SU-DHL-6 (cell line): ENCODE measurements at regions not wholly inside any gene's neighbourhood (a gene's known extent, or its start where the extent isn't known, plus 50 kb on each side); places are given as distances from the start of the nearest gene placed in this dataset.

Experiments
- H2AFZ ChIP-seq: fragments of 200-600 bp; sonication (generic); 2 replicates; pipeline ENCODE4 v1.6.1; 2014; ENCODE audit warnings: low read depth, mild to moderate bottlenecking, moderate library complexity, mixed read lengths, antibody characterized with exemption, low read length; ENCODE audit not compliant: severe bottlenecking
- H3F3A ChIP-seq: fragments of 200-600 bp; shearing (Covaris generic); 2 replicates; pipeline ENCODE4 v1.6.0; 2016; ENCODE audit warnings: antibody characterized with exemption, mild to moderate bottlenecking; ENCODE audit not compliant: insufficient read depth
- H3K27ac ChIP-seq: fragments of 200-600 bp; sonication (generic); 2 replicates; pipeline ENCODE4 v1.5.1; 2016; ENCODE audit warnings: low read depth, mild to moderate bottlenecking, low read length, moderate library complexity, mixed read lengths
- H3K27me3 ChIP-seq: fragments of 200-600 bp; sonication (generic), shearing (Covaris generic); 2 replicates; pipeline ENCODE4 v1.6.0; 2014; ENCODE audit warnings: mild to moderate bottlenecking, low read length
- H3K36me3 ChIP-seq: fragments of 200-600 bp; sonication (generic); 2 replicates; pipeline ENCODE4 v1.6.1; 2014; ENCODE audit warnings: mild to moderate bottlenecking, low read length, mixed read lengths
- H3K4me2 ChIP-seq: fragments of 300-600, 200-600 bp; shearing (Covaris generic), sonication (generic); 2 replicates; pipeline ENCODE4 v1.6.0; 2014; ENCODE audit warnings: low read length, low read depth, mild to moderate bottlenecking; ENCODE audit not compliant: poor library complexity, severe bottlenecking
- H3K4me3 ChIP-seq: fragments of 200-600 bp; sonication (generic); 2 replicates; pipeline ENCODE4 v1.5.1; 2014; ENCODE audit warnings: antibody characterized with exemption, low read length, mild to moderate bottlenecking, mixed read lengths; ENCODE audit not compliant: insufficient read depth, poor library complexity, severe bottlenecking
- H3K79me2 ChIP-seq: fragments of 200-600 bp; sonication (generic); 2 replicates; pipeline ENCODE4 v1.6.1; 2014; ENCODE audit warnings: mild to moderate bottlenecking, low read length, moderate library complexity; ENCODE audit not compliant: insufficient read depth
- H3K9ac ChIP-seq: fragments of 200-600 bp; sonication (generic); 2 replicates; pipeline ENCODE4 v1.7.0; 2014; ENCODE audit warnings: mild to moderate bottlenecking, low read length
- H3K9me2 ChIP-seq: fragments of 200-600 bp; sonication (generic); replicated peaks from 2 replicates; pipeline ENCODE4 v1.6.1; 2014; ENCODE audit warnings: low read length; ENCODE audit not compliant: insufficient read depth
- H3K9me3 ChIP-seq: fragments of 200-600 bp; sonication (generic); 2 replicates; pipeline ENCODE4 v1.6.1; 2014; ENCODE audit warnings: low read length, mixed read lengths; ENCODE audit not compliant: insufficient read depth
- H4K20me1 ChIP-seq: fragments of 200-600 bp; sonication (generic); 2 replicates; pipeline ENCODE4 v1.6.1; 2014; ENCODE audit warnings: low read depth, mild to moderate bottlenecking, antibody characterized with exemption, low read length, moderate library complexity, mixed read lengths
- CTCF ChIP-seq: fragments of 200-600 bp; sonication (generic); IDR thresholded peaks from one replicate; pipeline ENCODE4 v1.5.1; 2017; ENCODE audit warnings: antibody characterized with exemption, mild to moderate bottlenecking, low read length, moderate library complexity; ENCODE audit not compliant: insufficient read depth, poor library complexity, severe bottlenecking
- EZH2phosphoT487 ChIP-seq: fragments of 200-600 bp; sonication (generic), shearing (Covaris generic); conservative IDR thresholded peaks from 2 replicates; pipeline ENCODE4 v1.6.1; 2018; ENCODE audit warnings: mild to moderate bottlenecking, antibody characterized with exemption, low read length, moderate library complexity, mixed read lengths

- TF ChIP-seq EZH2phosphoT487 (no peak), CTCF (no peak)
- no peaks in the 10 kb centered on the region for H3K9me3 ChIP-seq
- no peaks in the 10 kb centered on the region for H3F3A ChIP-seq
- H3K4me2 ChIP-seq = no peak overlapping the region
- H3K36me3 ChIP-seq = no peaks in the 10 kb centered on the region
- H3K4me3 ChIP-seq = no peak overlapping the region
- no peaks in the 10 kb centered on the region for H4K20me1 ChIP-seq
- H2AFZ ChIP-seq = no peak overlapping the region
- H3K79me2 ChIP-seq = no peaks in the 10 kb centered on the region
- no peaks in the 10 kb centered on the region for H3K27me3 ChIP-seq
- no peaks in the 10 kb centered on the region for H3K9me2 ChIP-seq
- H3K9ac ChIP-seq = no peak overlapping the region
- H3K27ac ChIP-seq = no peak overlapping the region
Observed at GRCh38 chr10:78260680-78261079, 227.0 kb downstream of the RPS24 start.

GRCh38 chr10:78261291-78261690 lies 227.6 kb downstream of the RPS24 start:
- H3K36me3 ChIP-seq = no peaks in the 10 kb centered on the region
- no peak overlapping the region for H3K4me2 ChIP-seq
- no peak overlapping the region for H3K27ac ChIP-seq
- no peak overlapping the region for H3K4me3 ChIP-seq
- H3F3A ChIP-seq = no peaks in the 10 kb centered on the region
- no peaks in the 10 kb centered on the region for H3K9me2 ChIP-seq
- no peaks in the 10 kb centered on the region for H3K27me3 ChIP-seq
- H3K9ac ChIP-seq = no peak overlapping the region
- TF ChIP-seq CTCF = no peak
- TF ChIP-seq EZH2phosphoT487 = no peak
- H3K79me2 ChIP-seq = no peaks in the 10 kb centered on the region
- H4K20me1 ChIP-seq = no peaks in the 10 kb centered on the region
- no peak overlapping the region for H2AFZ ChIP-seq
- H3K9me3 ChIP-seq = no peaks in the 10 kb centered on the region

GRCh38 chr10:78262860-78263259 lies 229.2 kb downstream of the RPS24 start:
- Histone ChIP-seq H3K36me3 (no peaks in the 10 kb centered on the region), H2AFZ (no peak overlapping the region), H3F3A (no peaks in the 10 kb centered on the region)

More at GRCh38 chr10:78262860-78263259, 229.2 kb downstream of the RPS24 start:
- H3K9me3 ChIP-seq = no peaks in the 10 kb centered on the region
- H3K27me3 ChIP-seq = no peaks in the 10 kb centered on the region
- no peaks in the 10 kb centered on the region for H4K20me1 ChIP-seq
- no peaks in the 10 kb centered on the region for H3K79me2 ChIP-seq
- no peak overlapping the region for H3K4me3 ChIP-seq
- no peak overlapping the region for H3K4me2 ChIP-seq
- no peak for TF ChIP-seq CTCF
- no peak for TF ChIP-seq EZH2phosphoT487
- no peaks in the 10 kb centered on the region for H3K9me2 ChIP-seq
- H3K27ac ChIP-seq = no peak overlapping the region
- H3K9ac ChIP-seq = no peak overlapping the region
